Neural progenitor cell (in vitro differentiated cells): ENCODE measurements at regions not wholly inside any gene's neighbourhood (a gene's known extent, or its start where the extent isn't known, plus 50 kb on each side); places are given as distances from the start of the nearest gene placed in this dataset.

Experiments
- EZH2 ChIP-seq: fragments of 200-600 bp; sonication (generic); IDR thresholded peaks from 2 replicates; pipeline ENCODE4 v1.6.1; 2017; ENCODE audit warnings: antibody characterized with exemption, mild to moderate bottlenecking, moderate library complexity
- TF ChIP-seq, protein P1 (sequence below): fragments of 200-600 bp; sonication (generic); IDR thresholded peaks from 2 replicates; pipeline ENCODE4 v1.5.1; 2017; ENCODE audit warnings: antibody characterized with exemption, mild to moderate bottlenecking

DNA sequence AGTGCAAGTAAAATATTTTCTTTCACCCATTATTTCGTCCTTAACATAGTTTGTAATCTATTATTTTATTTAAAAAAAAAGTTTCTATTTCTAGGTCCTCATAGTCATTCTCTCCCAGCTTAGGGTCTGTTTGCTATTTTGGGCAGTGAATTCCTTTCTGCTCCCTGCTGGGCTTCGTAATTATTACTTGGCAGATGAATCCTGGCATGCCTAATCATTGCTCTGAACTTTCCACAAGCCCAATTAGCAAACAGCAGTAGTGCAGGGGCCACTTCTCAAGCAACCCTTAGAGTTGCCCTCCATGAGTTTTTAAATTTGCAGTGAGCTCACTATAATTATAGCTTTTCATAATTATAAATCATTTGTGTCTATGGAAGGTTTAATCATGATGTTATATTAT is 1378.3 kb upstream of the SEL1L start:
- TF ChIP-seq, protein P1, sequence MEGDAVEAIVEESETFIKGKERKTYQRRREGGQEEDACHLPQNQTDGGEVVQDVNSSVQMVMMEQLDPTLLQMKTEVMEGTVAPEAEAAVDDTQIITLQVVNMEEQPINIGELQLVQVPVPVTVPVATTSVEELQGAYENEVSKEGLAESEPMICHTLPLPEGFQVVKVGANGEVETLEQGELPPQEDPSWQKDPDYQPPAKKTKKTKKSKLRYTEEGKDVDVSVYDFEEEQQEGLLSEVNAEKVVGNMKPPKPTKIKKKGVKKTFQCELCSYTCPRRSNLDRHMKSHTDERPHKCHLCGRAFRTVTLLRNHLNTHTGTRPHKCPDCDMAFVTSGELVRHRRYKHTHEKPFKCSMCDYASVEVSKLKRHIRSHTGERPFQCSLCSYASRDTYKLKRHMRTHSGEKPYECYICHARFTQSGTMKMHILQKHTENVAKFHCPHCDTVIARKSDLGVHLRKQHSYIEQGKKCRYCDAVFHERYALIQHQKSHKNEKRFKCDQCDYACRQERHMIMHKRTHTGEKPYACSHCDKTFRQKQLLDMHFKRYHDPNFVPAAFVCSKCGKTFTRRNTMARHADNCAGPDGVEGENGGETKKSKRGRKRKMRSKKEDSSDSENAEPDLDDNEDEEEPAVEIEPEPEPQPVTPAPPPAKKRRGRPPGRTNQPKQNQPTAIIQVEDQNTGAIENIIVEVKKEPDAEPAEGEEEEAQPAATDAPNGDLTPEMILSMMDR: no peak
- TF ChIP-seq EZH2: no peak
